ENCODE measurements at regions not wholly inside any gene's neighbourhood (a gene's known extent, or its start where the extent isn't known, plus 50 kb on each side); places are given as distances from the start of the nearest gene placed in this dataset.
"Not testable (repeated sequence)": the region's sequence is repeated elsewhere in the genome, so short reads cannot be mapped to it uniquely, and the experiment has no call there.

GRCh38 chr1:209143916-209144315 lies 439.6 kb upstream of the CAMK1G start:
- no peaks in the 10 kb centered on the region for H3K27me3 Mint-ChIP-seq (ENCODE audit: low read depth)
- H3K4me1 Mint-ChIP-seq (ENCODE audit: low read depth), result no peaks in the 10 kb centered on the region
- no peaks in the 10 kb centered on the region for H3K36me3 Mint-ChIP-seq (ENCODE audit: insufficient read depth)
- H3K4me3 Mint-ChIP-seq, result no peak overlapping the region
- H3K9me3 Mint-ChIP-seq, result no peaks in the 10 kb centered on the region
- ATAC-seq (no peak), DNase-seq (no peak)

- Mint-ChIP-seq H3K4me3 (no peak overlapping the region), H3K4me1 (ENCODE audit: low read depth) (no peaks in the 10 kb centered on the region), H3K27me3 (ENCODE audit: low read depth) (no peaks in the 10 kb centered on the region), H3K36me3 (ENCODE audit: insufficient read depth) (no peaks in the 10 kb centered on the region), H3K9me3 (peaks cover 12% of the 10 kb centered on the region)
- DNase-seq (no peak), ATAC-seq (no peak)
These were observed 433.4 kb upstream of the CAMK1G start for GRCh38 chr1:209150114-209150513.

- no peak overlapping the region for H3K4me3 Mint-ChIP-seq
- DNase-seq (no peak), ATAC-seq (no peak)
- no peaks in the 10 kb centered on the region for H3K36me3 Mint-ChIP-seq (ENCODE audit: insufficient read depth)
- H3K9me3 Mint-ChIP-seq, result peaks cover 12% of the 10 kb centered on the region
- H3K27me3 Mint-ChIP-seq (ENCODE audit: low read depth), result no peaks in the 10 kb centered on the region
- no peaks in the 10 kb centered on the region for H3K4me1 Mint-ChIP-seq (ENCODE audit: low read depth)
These were observed 430.1 kb upstream of the CAMK1G start for GRCh38 chr1:209153411-209153810.

- Mint-ChIP-seq H3K9me3 (peaks cover 12% of the 10 kb centered on the region), H3K4me1 (ENCODE audit: low read depth) (no peaks in the 10 kb centered on the region), H3K4me3 (no peak overlapping the region), H3K36me3 (ENCODE audit: insufficient read depth) (no peaks in the 10 kb centered on the region), H3K27me3 (ENCODE audit: low read depth) (no peaks in the 10 kb centered on the region)
- DNase-seq (no peak), ATAC-seq (no peak)
These were observed 428.6 kb upstream of the CAMK1G start for GRCh38 chr1:209154912-209155311.

GRCh38 chr1:209155546-209155945 lies 428.0 kb upstream of the CAMK1G start:
- no peaks in the 10 kb centered on the region for H3K36me3 Mint-ChIP-seq (ENCODE audit: insufficient read depth)
- peaks cover 6% of the 10 kb centered on the region for H3K9me3 Mint-ChIP-seq
- DNase-seq (no peak), ATAC-seq (no peak)
- H3K4me3 Mint-ChIP-seq, result no peak overlapping the region
- no peaks in the 10 kb centered on the region for H3K27me3 Mint-ChIP-seq (ENCODE audit: low read depth)
- H3K4me1 Mint-ChIP-seq (ENCODE audit: low read depth), result no peaks in the 10 kb centered on the region

GRCh38 chr1:209156991-209157390 lies 426.5 kb upstream of the CAMK1G start:
- Mint-ChIP-seq H3K9me3 (no peaks in the 10 kb centered on the region), H3K4me3 (no peak overlapping the region), H3K4me1 (ENCODE audit: low read depth) (no peaks in the 10 kb centered on the region), H3K27me3 (ENCODE audit: low read depth) (no peaks in the 10 kb centered on the region), H3K36me3 (ENCODE audit: insufficient read depth) (no peaks in the 10 kb centered on the region)
- ATAC-seq, result no peak
- no peak for DNase-seq

- Mint-ChIP-seq H3K4me1 (ENCODE audit: low read depth) (no peaks in the 10 kb centered on the region), H3K27me3 (ENCODE audit: low read depth) (no peaks in the 10 kb centered on the region), H3K36me3 (ENCODE audit: insufficient read depth) (no peaks in the 10 kb centered on the region), H3K4me3 (no peak overlapping the region), H3K9me3 (no peaks in the 10 kb centered on the region)
- DNase-seq, result no peak
- no peak for ATAC-seq
These were observed 425.8 kb upstream of the CAMK1G start for GRCh38 chr1:209157546-209158249.

GRCh38 chr1:209158851-209159250 lies 424.7 kb upstream of the CAMK1G start:
- H3K4me3 Mint-ChIP-seq, result no peak overlapping the region
- DNase-seq (no peak), ATAC-seq (no peak)
- no peaks in the 10 kb centered on the region for H3K4me1 Mint-ChIP-seq (ENCODE audit: low read depth)
- no peaks in the 10 kb centered on the region for H3K27me3 Mint-ChIP-seq (ENCODE audit: low read depth)
- H3K36me3 Mint-ChIP-seq (ENCODE audit: insufficient read depth), result no peaks in the 10 kb centered on the region
- H3K9me3 Mint-ChIP-seq, result no peaks in the 10 kb centered on the region

GRCh38 chr1:209160230-209160629 lies 423.3 kb upstream of the CAMK1G start:
- H3K4me3 Mint-ChIP-seq, result no peak overlapping the region
- H3K9me3 Mint-ChIP-seq, result no peaks in the 10 kb centered on the region
- no peaks in the 10 kb centered on the region for H3K27me3 Mint-ChIP-seq (ENCODE audit: low read depth)
- ATAC-seq (no peak), DNase-seq (no peak)
- no peaks in the 10 kb centered on the region for H3K4me1 Mint-ChIP-seq (ENCODE audit: low read depth)
- H3K36me3 Mint-ChIP-seq (ENCODE audit: insufficient read depth), result no peaks in the 10 kb centered on the region

GRCh38 chr1:209162651-209163050 lies 420.9 kb upstream of the CAMK1G start:
- no peak for ATAC-seq
- no peak for DNase-seq
- Mint-ChIP-seq H3K9me3 (no peaks in the 10 kb centered on the region), H3K36me3 (ENCODE audit: insufficient read depth) (no peaks in the 10 kb centered on the region), H3K4me1 (ENCODE audit: low read depth) (no peaks in the 10 kb centered on the region), H3K27me3 (ENCODE audit: low read depth) (no peaks in the 10 kb centered on the region), H3K4me3 (no peak overlapping the region)

- ATAC-seq, result no peak
- no peaks in the 10 kb centered on the region for H3K9me3 Mint-ChIP-seq
- no peaks in the 10 kb centered on the region for H3K36me3 Mint-ChIP-seq (ENCODE audit: insufficient read depth)
- no peak overlapping the region for H3K4me3 Mint-ChIP-seq
- DNase-seq, result no peak
- H3K27me3 Mint-ChIP-seq (ENCODE audit: low read depth), result peaks cover 5% of the 10 kb centered on the region
- no peaks in the 10 kb centered on the region for H3K4me1 Mint-ChIP-seq (ENCODE audit: low read depth)
These were observed 415.3 kb upstream of the CAMK1G start for GRCh38 chr1:209168204-209168603.

GRCh38 chr1:209171151-209171550 lies 412.4 kb upstream of the CAMK1G start:
- no peak for ATAC-seq
- Mint-ChIP-seq H3K9me3 (no peaks in the 10 kb centered on the region), H3K4me1 (ENCODE audit: low read depth) (no peaks in the 10 kb centered on the region), H3K4me3 (no peak overlapping the region), H3K27me3 (ENCODE audit: low read depth) (peaks cover 8% of the 10 kb centered on the region), H3K36me3 (ENCODE audit: insufficient read depth) (no peaks in the 10 kb centered on the region)
- DNase-seq, result no peak

GRCh38 chr1:209172286-209172685 lies 411.2 kb upstream of the CAMK1G start:
- Mint-ChIP-seq H3K36me3 (ENCODE audit: insufficient read depth) (no peaks in the 10 kb centered on the region), H3K27me3 (ENCODE audit: low read depth) (peaks cover 8% of the 10 kb centered on the region), H3K9me3 (no peaks in the 10 kb centered on the region), H3K4me3 (no peak overlapping the region), H3K4me1 (ENCODE audit: low read depth) (no peaks in the 10 kb centered on the region)
- ATAC-seq, result no peak
- DNase-seq, result no peak

- not testable (repeated sequence) for H3K36me3 Mint-ChIP-seq (ENCODE audit: insufficient read depth); H3K27me3 Mint-ChIP-seq (ENCODE audit: low read depth); H3K9me3 Mint-ChIP-seq; H3K4me3 Mint-ChIP-seq; H3K4me1 Mint-ChIP-seq (ENCODE audit: low read depth); ATAC-seq; DNase-seq
These were observed 410.5 kb upstream of the CAMK1G start for GRCh38 chr1:209172792-209173542.

GRCh38 chr1:209173796-209174195 lies 409.7 kb upstream of the CAMK1G start:
- not testable (repeated sequence) for H3K9me3 Mint-ChIP-seq; DNase-seq; H3K27me3 Mint-ChIP-seq (ENCODE audit: low read depth); H3K4me1 Mint-ChIP-seq (ENCODE audit: low read depth); H3K4me3 Mint-ChIP-seq; ATAC-seq; H3K36me3 Mint-ChIP-seq (ENCODE audit: insufficient read depth)

Measured in activated T-cell treated with anti-CD3 and anti-CD28 coated beads, Interleukin-2, amount 50 U/mL, for 4 hours (primary cell).